HG03103 (cell line): ENCODE measurements at regions not wholly inside any gene's neighbourhood (a gene's known extent, or its start where the extent isn't known, plus 50 kb on each side); places are given as distances from the start of the nearest gene placed in this dataset.

Experiments used
- ATAC-seq: cut with Tn5 transposase; IDR thresholded peaks from one replicate; pipeline ENCODE4 v1.9.1; 2021; ENCODE audit warnings: low read depth; ENCODE audit not compliant: unreplicated experiment

- no peak for ATAC-seq
Measured at GRCh38 chr12:88413646-88414045, 166.6 kb downstream of the KITLG start.

GRCh38 chr12:88416155-88416554, 164.1 kb downstream of the KITLG start:
- ATAC-seq, result no peak

GRCh38 chr12:88416786-88417185, 163.5 kb downstream of the KITLG start:
- ATAC-seq, result no peak

- ATAC-seq, result no peak
Measured at GRCh38 chr12:88417531-88417930, 162.7 kb downstream of the KITLG start.

GRCh38 chr12:88418856-88419497, 161.3 kb downstream of the KITLG start:
- ATAC-seq, result no peak

GRCh38 chr12:88419794-88420193, 160.5 kb downstream of the KITLG start:
- no peak for ATAC-seq

- ATAC-seq, result no peak
Measured at GRCh38 chr12:88420457-88420856, 159.8 kb downstream of the KITLG start.

DNA sequence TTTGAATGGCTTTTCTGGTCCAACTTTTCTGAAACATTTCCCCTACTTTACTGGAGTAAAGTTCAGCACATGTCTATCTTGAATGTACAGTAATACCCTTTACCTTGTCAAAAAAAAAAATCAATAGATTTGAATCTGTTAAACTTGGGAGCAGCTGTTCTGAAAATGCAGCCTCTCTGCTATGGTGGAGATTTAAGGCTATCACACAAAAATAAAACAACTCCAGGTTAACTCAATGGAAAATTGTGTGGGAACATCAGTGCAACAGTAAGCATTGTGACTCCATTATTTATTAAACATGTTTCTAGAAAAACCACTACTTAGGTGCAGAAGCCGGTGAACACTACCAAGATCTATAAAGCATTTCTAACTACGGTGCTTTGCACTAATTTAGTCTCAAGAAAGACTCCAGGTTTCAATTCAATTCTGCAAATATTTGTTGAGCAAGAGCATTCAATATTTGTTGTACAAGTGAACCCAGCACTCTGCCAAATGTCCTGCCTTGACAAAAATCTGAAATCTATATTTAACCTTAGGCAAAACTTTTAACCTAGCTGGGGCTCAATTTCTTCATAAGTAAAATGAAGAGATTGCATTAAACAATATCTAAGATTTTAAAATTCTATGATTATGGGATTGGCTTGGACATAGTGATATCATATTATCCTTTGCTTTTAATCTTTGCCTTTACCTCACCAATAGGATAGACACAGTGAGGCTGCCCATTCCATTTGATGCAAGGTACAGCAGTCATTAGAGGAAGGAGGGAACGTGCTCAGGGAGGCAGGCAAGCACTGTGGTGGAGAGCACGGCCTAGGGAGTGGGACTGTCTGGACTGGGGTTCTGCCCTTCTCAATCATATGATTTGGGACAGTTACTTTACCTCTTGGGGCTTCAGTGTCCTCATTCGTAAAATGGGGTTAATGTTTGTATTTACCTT, 155.2 kb downstream of the KITLG start:
- no peak for ATAC-seq

- no peak for ATAC-seq
Measured at GRCh38 chr12:88428350-88428749, 151.9 kb downstream of the KITLG start.

DNA sequence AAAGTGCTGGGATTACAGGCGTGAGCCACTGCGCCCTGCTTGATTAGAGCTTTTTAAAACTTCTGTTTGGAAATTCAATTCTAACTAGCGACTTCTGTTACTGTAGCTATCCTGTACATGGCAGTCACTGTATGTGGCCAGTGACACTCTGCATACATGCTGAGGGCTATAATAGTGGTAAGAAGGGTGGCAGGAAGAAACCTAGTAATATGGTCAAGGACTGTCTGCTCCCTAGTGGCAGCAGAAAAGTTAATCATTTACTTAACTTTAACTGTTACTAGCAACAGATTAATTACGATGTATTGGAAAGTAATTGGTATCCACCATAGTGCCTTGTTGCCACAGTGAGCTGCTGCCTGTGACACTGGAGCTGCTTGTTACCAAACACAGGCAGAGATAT, 149.0 kb downstream of the KITLG start:
- ATAC-seq, result no peak

- no peak for ATAC-seq
Measured at GRCh38 chr12:88432531-88433490, 147.5 kb downstream of the KITLG start.

GRCh38 chr12:88433997-88434703, 146.1 kb downstream of the KITLG start:
- ATAC-seq, result peak; percentile 86

GRCh38 chr12:88435334-88436076, 144.8 kb downstream of the KITLG start:
- ATAC-seq, result no peak

- no peak for ATAC-seq
Measured at GRCh38 chr12:88437226-88437625, 143.0 kb downstream of the KITLG start.
